Osteocyte (in vitro differentiated cells): ENCODE measurements at regions not wholly inside any gene's neighbourhood (a gene's known extent, or its start where the extent isn't known, plus 50 kb on each side); places are given as distances from the start of the nearest gene placed in this dataset.

Experiments used
- DNase-seq: peaks from one replicate; pipeline ENCODE4 v3.0.0; 2021; ENCODE audit warnings: mixed read lengths; ENCODE audit not compliant: unreplicated experiment; ENCODE audit errors: extremely low spot score
- H3K27ac Mint-ChIP-seq: one replicate; pipeline ENCODE4 v1.8.0; 2021; ENCODE audit warnings: mild to moderate bottlenecking, mixed read lengths; ENCODE audit not compliant: unreplicated experiment
- H3K27me3 Mint-ChIP-seq: one replicate; pipeline ENCODE4 v1.8.0; 2021; ENCODE audit warnings: mixed read lengths; ENCODE audit not compliant: unreplicated experiment
- H3K36me3 Mint-ChIP-seq: one replicate; pipeline ENCODE4 v1.8.0; 2021; ENCODE audit warnings: mixed read lengths; ENCODE audit not compliant: unreplicated experiment
- H3K4me1 Mint-ChIP-seq: one replicate; pipeline ENCODE4 v1.8.0; 2021; ENCODE audit warnings: mixed read lengths; ENCODE audit not compliant: unreplicated experiment
- H3K4me3 Mint-ChIP-seq: one replicate; pipeline ENCODE4 v1.8.0; 2021; ENCODE audit warnings: mild to moderate bottlenecking, moderate library complexity, mixed read lengths; ENCODE audit not compliant: unreplicated experiment
- H3K9me3 Mint-ChIP-seq: one replicate; pipeline ENCODE4 v1.8.0; 2021; ENCODE audit warnings: mixed read lengths; ENCODE audit not compliant: unreplicated experiment
- CTCF ChIP-seq: fragments of 200-600 bp; sonication (generic); IDR thresholded peaks from 2 replicates; pipeline ENCODE4 v1.5.0; 2021; ENCODE audit warnings: antibody characterized with exemption, mild to moderate bottlenecking, moderate library complexity

GRCh38 chrX:42129022-42129940, 205.9 kb upstream of the CASK start:
- Mint-ChIP-seq H3K27ac (no peak overlapping the region), H3K4me1 (no peaks in the 10 kb centered on the region), H3K9me3 (no peaks in the 10 kb centered on the region), H3K4me3 (no peak overlapping the region), H3K27me3 (no peaks in the 10 kb centered on the region), H3K36me3 (no peaks in the 10 kb centered on the region)
- DNase-seq: no peak
- TF ChIP-seq CTCF: no peak

- Mint-ChIP-seq H3K27ac (no peak overlapping the region), H3K4me3 (no peak overlapping the region), H3K27me3 (no peaks in the 10 kb centered on the region), H3K4me1 (no peaks in the 10 kb centered on the region), H3K36me3 (no peaks in the 10 kb centered on the region), H3K9me3 (no peaks in the 10 kb centered on the region)
- DNase-seq: no peak
- no peak for TF ChIP-seq CTCF
These were observed 205.2 kb upstream of the CASK start for GRCh38 chrX:42128587-42128986.

GRCh38 chrX:42128020-42128419, 204.7 kb upstream of the CASK start:
- Mint-ChIP-seq H3K36me3 (no peaks in the 10 kb centered on the region), H3K27me3 (no peaks in the 10 kb centered on the region), H3K4me1 (no peaks in the 10 kb centered on the region), H3K9me3 (no peaks in the 10 kb centered on the region), H3K4me3 (no peak overlapping the region), H3K27ac (no peak overlapping the region)
- TF ChIP-seq CTCF: no peak
- no peak for DNase-seq

GRCh38 chrX:42127563-42127962, 204.2 kb upstream of the CASK start:
- DNase-seq: no peak
- H3K4me3 Mint-ChIP-seq: no peak overlapping the region
- H3K27me3 Mint-ChIP-seq: no peaks in the 10 kb centered on the region
- H3K27ac Mint-ChIP-seq: no peak overlapping the region
- H3K36me3 Mint-ChIP-seq: no peaks in the 10 kb centered on the region
- no peak for TF ChIP-seq CTCF
- H3K4me1 Mint-ChIP-seq: no peaks in the 10 kb centered on the region
- H3K9me3 Mint-ChIP-seq: no peaks in the 10 kb centered on the region

GRCh38 chrX:42123369-42123768, 200.0 kb upstream of the CASK start:
- H3K4me1 Mint-ChIP-seq: no peaks in the 10 kb centered on the region

More at GRCh38 chrX:42123369-42123768, 200.0 kb upstream of the CASK start:
- TF ChIP-seq CTCF: no peak
- no peaks in the 10 kb centered on the region for H3K27me3 Mint-ChIP-seq
- H3K4me3 Mint-ChIP-seq: no peak overlapping the region
- no peak for DNase-seq
- H3K27ac Mint-ChIP-seq: no peak overlapping the region
- no peaks in the 10 kb centered on the region for H3K36me3 Mint-ChIP-seq
- no peaks in the 10 kb centered on the region for H3K9me3 Mint-ChIP-seq
